HepG2 (cell line): ENCODE measurements at regions not wholly inside any gene's neighbourhood (a gene's known extent, or its start where the extent isn't known, plus 50 kb on each side); places are given as distances from the start of the nearest gene placed in this dataset.

Source experiments
- ATAC-seq: fragments of 200-7000 bp; cut with Tn5 transposase; 3 replicates; pipeline ENCODE4 v1.9.1; 2020; ENCODE audit warnings: mild to moderate bottlenecking, moderate library complexity
- BruUV-seq: library from RNA; stranded (reverse); fragments of 400-500 nt; replicated peaks from 2 replicates; lab custom pipeline; 2021; lab: Mats Ljungman, UMichigan
- CTCF ChIA-PET: fragments of 300-600 bp; formaldehyde crosslinking; extraction: SDS; loops from one replicate; lab custom pipeline; 2021; ENCODE audit warnings: low total read pairs, inconsistent platforms, low intra/inter-chr PET ratio; lab: Yijun Ruan, JAX
- POLR2A ChIA-PET: fragments of 350-600 bp; sonication (Branson Sonifier 250); formaldehyde crosslinking; loops from one replicate; lab custom pipeline; 2020; ENCODE audit warnings: antibody characterized with exemption, inconsistent platforms; lab: Yijun Ruan, JAX
- DNase-seq: peaks from one replicate; pipeline ENCODE4 v3.0.0-alpha.2; 2015; ENCODE audit warnings: low spot score
- FAIRE-seq: peaks from 3 replicates; lab custom pipeline; 2011; peaks lifted over from hg19 to GRCh38; lab: Jason Lieb, UNC
- H2AFZ ChIP-seq: one replicate; pipeline ENCODE4 v1.6.1; 2011; ENCODE audit warnings: low read length, inconsistent platforms
- H3K27ac ChIP-seq: fragments of 300-600 bp; 3 replicates; pipeline ENCODE4 v1.8.0; 2011; ENCODE audit warnings: mixed run types, mild to moderate bottlenecking, mixed read lengths, low read length, inconsistent platforms; ENCODE audit not compliant: insufficient read depth; ENCODE audit errors: extremely low read length
- H3K27me3 ChIP-seq, 2 experiments: fragments of 200-600 bp in 1 of 2; 2 replicates in 1 of 2; 3 replicates in 1 of 2; pipeline versions ENCODE4 v1.6.0 to v1.8.0; 2011; ENCODE audit warnings: low read length in 2 of 2, mild to moderate bottlenecking in 2 of 2, moderate library complexity in 2 of 2, inconsistent platforms in 1 of 2; ENCODE audit not compliant: insufficient read depth in 2 of 2, control insufficient read depth in 1 of 2
- H3K36me3 ChIP-seq, 2 experiments: fragments of 200-600 bp in 1 of 2; replicated peaks in 1 of 2; 2 replicates in 1 of 2; 3 replicates in 1 of 2; pipeline versions ENCODE4 v1.5.1 to v1.8.0; 2011; ENCODE audit warnings: low read length in 2 of 2, inconsistent platforms in 1 of 2; ENCODE audit not compliant: insufficient read depth in 2 of 2, control insufficient read depth in 1 of 2
- H3K4me1 ChIP-seq: 2 replicates; pipeline ENCODE4 v1.5.1; 2012; ENCODE audit warnings: low read length, inconsistent platforms; ENCODE audit not compliant: insufficient read depth
- H3K4me2 ChIP-seq: 2 replicates; pipeline ENCODE4 v1.6.0; 2011; ENCODE audit warnings: low read depth, low read length, inconsistent platforms
- H3K4me3 ChIP-seq, 3 experiments: fragments of 200-600 bp in 1 of 3; sonication (generic), shearing (Covaris generic) in 1 of 3; replicated peaks in 1 of 3; 2 replicates each; pipeline ENCODE4 v1.5.1; 2011 to 2016; ENCODE audit warnings: low read length in 3 of 3, inconsistent platforms in 2 of 3, low read depth in 2 of 3, mild to moderate bottlenecking in 2 of 3, control low read depth in 1 of 3, mixed read lengths in 1 of 3; ENCODE audit not compliant: insufficient read depth in 1 of 3
- H3K79me2 ChIP-seq: one replicate; pipeline ENCODE4 v1.6.1; 2011; ENCODE audit warnings: low read length, inconsistent platforms; ENCODE audit not compliant: insufficient read depth
- H3K9ac ChIP-seq: 2 replicates; pipeline ENCODE4 v1.6.0; 2011; ENCODE audit warnings: mild to moderate bottlenecking, low read depth, low read length, inconsistent platforms; ENCODE audit not compliant: insufficient read depth
- H3K9me3 ChIP-seq: 2 replicates; pipeline ENCODE4 v1.5.1; 2012; ENCODE audit warnings: mild to moderate bottlenecking, low read length
- H4K20me1 ChIP-seq: 2 replicates; pipeline ENCODE4 v1.6.0; 2011; ENCODE audit warnings: inconsistent platforms, mild to moderate bottlenecking, low read length, moderate library complexity; ENCODE audit not compliant: insufficient read depth
- KAT2B ChIP-seq: fragments of 150-350 bp; IDR thresholded peaks from 2 replicates; pipeline ENCODE4 v1.6.1; 2014; ENCODE audit warnings: low read depth, low read length, borderline replicate concordance
- MEF2D ChIP-seq: sonication (generic); formaldehyde crosslinking; IDR thresholded peaks from 2 replicates; pipeline ENCODE4 v1.5.1; 2020; ENCODE audit warnings: mild to moderate bottlenecking, missing genetic modification reagents
- RFX3 ChIP-seq: IDR thresholded peaks from 2 replicates; pipeline ENCODE4 v1.6.1; 2016; ENCODE audit warnings: missing biosample characterization, missing genetic modification reagents
- TAF1 ChIP-seq: sonication (generic); formaldehyde crosslinking; IDR thresholded peaks from 2 replicates; pipeline ENCODE4 v1.4.0; 2020; ENCODE audit warnings: missing genetic modification reagents
- ZBTB8A ChIP-seq: sonication (generic); formaldehyde crosslinking; IDR thresholded peaks from 2 replicates; pipeline ENCODE4 v1.4.0; 2020; ENCODE audit warnings: mild to moderate bottlenecking, low read depth, missing genetic modification reagents, borderline replicate concordance
- ZNF264 ChIP-seq: sonication (generic); formaldehyde crosslinking; IDR thresholded peaks from 2 replicates; pipeline ENCODE4 v1.4.0; 2020; ENCODE audit warnings: missing genetic modification reagents
- ZNF574 ChIP-seq: sonication (generic); formaldehyde crosslinking; IDR thresholded peaks from 2 replicates; pipeline ENCODE4 v1.4.0; 2020; ENCODE audit warnings: missing genetic modification reagents
- ZNF678 ChIP-seq: sonication (generic); formaldehyde crosslinking; IDR thresholded peaks from 2 replicates; pipeline ENCODE4 v1.4.0; 2020; ENCODE audit warnings: mild to moderate bottlenecking, missing genetic modification reagents
- WGBS: methylation state at CpG from one replicate; pipeline ENCODE4 v1.1.6; 2017; ENCODE audit warnings: low lambda C conversion rate; 5-methylcytosine and 5-hydroxymethylcytosine counted together
- in situ Hi-C: cut with HindIII; loops from 2 replicates; pipeline ENCODE4 v1.10.0; 2017; ENCODE audit warnings: low pct_unique_long_range_greater_than_20kb; ENCODE audit not compliant: extremely low pct_ligation_motif_present
- intact Hi-C: fragments of 100-400 bp; cut with micrococcal nuclease; formaldehyde crosslinking; loops from one replicate; pipeline ENCODE4 v1.10.0; 2022; ENCODE audit not compliant: unreplicated experiment
- TF ChIP-seq, protein P1 (sequence below): sonication (generic); formaldehyde crosslinking; IDR thresholded peaks from 2 replicates; pipeline ENCODE4 v1.4.0; 2020; ENCODE audit warnings: mild to moderate bottlenecking, missing genetic modification reagents

- TF ChIP-seq, protein P1, sequence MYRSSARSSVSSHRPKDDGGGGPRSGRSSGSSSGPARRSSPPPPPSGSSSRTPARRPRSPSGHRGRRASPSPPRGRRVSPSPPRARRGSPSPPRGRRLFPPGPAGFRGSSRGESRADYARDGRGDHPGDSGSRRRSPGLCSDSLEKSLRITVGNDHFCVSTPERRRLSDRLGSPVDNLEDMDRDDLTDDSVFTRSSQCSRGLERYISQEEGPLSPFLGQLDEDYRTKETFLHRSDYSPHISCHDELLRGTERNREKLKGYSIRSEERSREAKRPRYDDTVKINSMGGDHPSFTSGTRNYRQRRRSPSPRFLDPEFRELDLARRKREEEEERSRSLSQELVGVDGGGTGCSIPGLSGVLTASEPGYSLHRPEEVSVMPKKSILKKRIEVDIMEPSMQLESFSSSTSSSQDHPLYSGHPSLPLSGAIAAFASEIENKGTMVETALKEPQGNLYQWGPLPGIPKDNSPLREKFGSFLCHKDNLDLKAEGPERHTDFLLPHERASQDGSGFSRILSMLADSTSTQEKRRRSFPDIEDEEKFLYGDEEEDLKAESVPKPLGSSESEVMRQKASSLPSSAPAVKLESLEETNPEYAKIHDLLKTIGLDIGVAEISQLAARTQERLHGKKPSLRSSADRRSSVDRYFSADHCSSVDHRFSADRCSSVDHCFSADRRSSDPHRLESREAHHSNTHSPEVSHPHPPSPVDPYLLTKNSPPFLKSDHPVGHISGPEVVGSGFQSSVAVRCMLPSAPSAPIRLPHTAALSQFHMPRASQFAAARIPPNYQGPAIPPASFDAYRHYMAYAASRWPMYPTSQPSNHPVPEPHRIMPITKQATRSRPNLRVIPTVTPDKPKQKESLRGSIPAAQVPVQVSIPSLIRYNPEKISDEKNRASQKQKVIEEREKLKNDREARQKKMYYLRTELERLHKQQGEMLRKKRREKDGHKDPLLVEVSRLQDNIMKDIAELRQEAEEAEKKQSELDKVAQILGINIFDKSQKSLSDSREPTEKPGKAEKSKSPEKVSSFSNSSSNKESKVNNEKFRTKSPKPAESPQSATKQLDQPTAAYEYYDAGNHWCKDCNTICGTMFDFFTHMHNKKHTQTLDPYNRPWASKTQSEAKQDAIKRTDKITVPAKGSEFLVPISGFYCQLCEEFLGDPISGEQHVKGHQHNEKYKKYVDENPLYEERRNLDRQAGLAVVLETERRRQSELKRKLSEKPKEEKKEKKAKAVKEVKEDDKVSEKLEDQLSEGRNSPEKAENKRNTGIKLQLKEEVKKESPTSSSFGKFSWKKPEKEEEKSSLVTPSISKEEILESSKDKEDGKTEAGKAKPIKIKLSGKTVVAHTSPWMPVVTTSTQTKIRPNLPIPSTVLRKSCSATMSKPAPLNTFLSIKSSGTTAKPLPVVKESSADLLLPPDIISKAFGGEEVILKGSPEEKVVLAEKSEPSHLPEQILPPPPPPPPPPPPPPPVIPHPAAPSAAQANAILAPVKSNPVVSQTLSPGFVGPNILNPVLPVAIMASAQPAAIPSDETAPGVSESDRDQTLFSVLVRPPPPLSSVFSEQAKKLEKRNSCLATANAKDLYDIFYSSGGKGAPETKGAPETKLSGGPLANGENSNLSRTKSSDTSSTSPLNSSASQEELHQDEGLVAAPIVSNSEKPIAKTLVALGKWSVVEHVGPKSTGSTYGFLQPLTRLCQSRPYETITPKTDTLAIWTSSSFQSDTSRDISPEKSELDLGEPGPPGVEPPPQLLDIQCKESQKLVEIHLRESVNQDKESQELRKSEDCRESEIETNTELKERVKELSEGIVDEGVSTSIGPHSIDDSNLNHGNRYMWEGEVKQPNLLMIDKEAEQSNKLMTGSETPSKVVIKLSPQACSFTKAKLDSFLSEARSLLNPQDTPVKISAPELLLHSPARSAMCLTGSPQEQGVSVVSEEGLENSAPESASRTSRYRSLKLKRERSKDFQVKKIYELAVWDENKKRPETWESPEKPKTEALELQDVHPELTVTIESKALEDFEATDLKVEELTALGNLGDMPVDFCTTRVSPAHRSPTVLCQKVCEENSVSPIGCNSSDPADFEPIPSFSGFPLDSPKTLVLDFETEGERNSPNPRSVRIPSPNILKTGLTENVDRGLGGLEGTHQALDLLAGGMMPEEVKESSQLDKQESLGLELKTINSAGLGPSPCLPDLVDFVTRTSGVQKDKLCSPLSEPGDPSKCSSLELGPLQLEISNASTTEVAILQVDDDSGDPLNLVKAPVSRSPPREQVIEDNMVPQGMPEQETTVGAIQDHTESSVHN (CRISPR knock-in tag) = no peak
- no peak for TF ChIP-seq ZNF264 (CRISPR knock-in tag)
- TF ChIP-seq MEF2D (CRISPR knock-in tag) = no peak
These were observed 423.0 kb upstream of the TGFBR2 start (continued) for GRCh38 chr3:30183421-30183820.

GRCh38 chr3:30184091-30184810 is 422.1 kb upstream of the TGFBR2 start:
- ChIA-PET CTCF (no interaction called here), POLR2A (no interaction called here)
- H3K27me3 ChIP-seq = no peaks in the 10 kb centered on the region; a peak in 1 of 5 replicates
- intact Hi-C loops (no loop called here), in situ Hi-C loops (no loop called here)
- 21% methylated on average over 1 of the region's 1 CpG for WGBS
- TF ChIP-seq ZNF678 (CRISPR knock-in tag) (no peak), TAF1 (no peak), ZNF574 (no peak), ZBTB8A (no peak), RFX3 (CRISPR knock-in tag) (no peak), KAT2B (no peak)
- no peaks in the 10 kb centered on the region for H3K4me1 ChIP-seq
- H3K27ac ChIP-seq = no peak overlapping the region
- no peak overlapping the region for H3K9ac ChIP-seq
- no peaks in the 10 kb centered on the region for H3K79me2 ChIP-seq
- no peak overlapping the region for H2AFZ ChIP-seq
- BruUV-seq = no TSS peak
- no peaks in the 10 kb centered on the region for H3K9me3 ChIP-seq
- H4K20me1 ChIP-seq = no peaks in the 10 kb centered on the region
- ATAC-seq = no peak
- H3K4me2 ChIP-seq = no peak overlapping the region
- no peak for DNase-seq
- no peak for FAIRE-seq
- no peaks in the 10 kb centered on the region for H3K36me3 ChIP-seq
- no peak overlapping the region for H3K4me3 ChIP-seq
